GM18870 (cell line): ENCODE measurements at regions not wholly inside any gene's neighbourhood (a gene's known extent, or its start where the extent isn't known, plus 50 kb on each side); places are given as distances from the start of the nearest gene placed in this dataset.
A peak's percentile ranks its signal among the peaks of the same experiment; 100 is the strongest.
"Not testable (repeated sequence)": the region's sequence is repeated elsewhere in the genome, so short reads cannot be mapped to it uniquely, and the experiment has no call there.

Experiments used
- ATAC-seq: cut with Tn5 transposase; IDR thresholded peaks from one replicate; pipeline ENCODE4 v1.9.1; 2021; ENCODE audit warnings: moderate library complexity; ENCODE audit not compliant: unreplicated experiment

DNA sequence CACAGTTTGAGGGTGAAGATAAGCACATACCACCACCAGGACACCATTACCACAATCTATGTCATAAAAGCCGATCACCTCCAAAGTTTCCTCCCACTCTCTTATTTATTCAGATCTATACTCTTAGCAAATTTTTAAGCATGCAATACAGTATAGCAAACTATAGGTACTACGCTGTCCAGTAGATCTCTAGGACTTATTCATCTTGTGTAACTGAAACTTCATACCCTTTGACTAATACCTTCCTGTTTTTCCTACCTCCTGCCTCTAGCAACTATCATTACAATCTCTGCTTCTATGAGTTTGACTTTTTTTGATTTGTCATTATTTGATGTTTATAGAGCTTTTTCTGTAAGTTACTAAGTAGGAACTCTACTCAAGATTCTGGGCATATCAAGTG is 84.5 kb upstream of the MANSC4 start:
- no peak for ATAC-seq

DNA sequence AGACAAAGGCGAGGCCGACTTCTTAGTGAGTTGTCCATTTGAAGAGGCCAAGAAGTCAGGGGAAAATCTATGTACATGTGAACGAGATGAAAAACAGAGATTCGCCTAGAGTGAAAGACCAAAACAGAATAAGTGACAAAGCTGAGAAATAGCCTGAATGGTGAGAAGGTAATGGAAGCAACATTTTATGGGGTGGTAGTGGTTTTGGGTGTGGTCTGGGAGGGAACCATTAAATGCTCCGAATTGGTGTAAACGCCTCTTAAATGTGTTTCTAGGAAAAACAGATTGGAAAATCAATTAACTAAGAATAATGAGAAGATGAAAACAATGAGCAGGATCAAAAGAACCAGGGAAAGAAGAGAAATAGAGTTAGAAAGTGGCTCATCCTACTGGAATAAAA is 83.8 kb upstream of the MANSC4 start:
- ATAC-seq = no peak

DNA sequence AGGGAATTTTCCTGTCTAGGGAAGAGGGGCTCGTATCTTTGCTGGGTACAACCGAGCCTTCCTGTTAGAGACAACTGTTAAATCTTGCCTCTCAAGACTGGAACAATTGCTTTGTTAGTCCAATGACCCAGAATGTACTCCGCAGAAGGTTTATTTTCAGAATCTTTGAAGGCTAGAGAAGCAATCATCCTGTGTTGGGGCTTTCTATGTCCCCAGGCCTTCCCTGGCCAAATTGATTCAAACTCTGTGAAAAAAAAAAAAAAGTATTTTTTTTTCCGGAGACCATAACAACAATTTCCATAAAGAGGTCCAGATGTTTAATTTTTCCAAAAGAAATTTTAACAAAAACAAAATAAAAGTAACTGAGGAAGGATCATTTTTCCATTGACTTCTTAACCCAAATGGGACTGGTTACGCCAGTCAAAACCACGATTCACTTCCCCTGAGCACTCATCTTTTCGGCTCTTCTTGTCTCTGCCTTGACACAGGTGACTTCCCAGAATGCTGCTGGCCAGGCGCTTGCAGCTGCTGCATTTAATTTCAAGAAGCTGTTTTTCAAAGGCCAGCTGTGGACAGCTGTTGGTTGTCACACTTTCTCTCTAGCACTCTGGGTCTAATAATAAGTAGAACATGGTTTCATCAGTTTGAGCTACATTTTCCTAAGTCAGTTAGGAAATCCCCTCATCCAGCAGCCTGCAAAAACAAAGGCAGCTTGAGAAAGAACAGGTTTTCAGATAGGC is 81.6 kb upstream of the MANSC4 start:
- peak; percentile 91 for ATAC-seq

GRCh38 chr12:27859648-27860047 is 79.6 kb upstream of the MANSC4 start:
- ATAC-seq = no peak

GRCh38 chr12:27857006-27857405 is 77.0 kb upstream of the MANSC4 start:
- not testable (repeated sequence) for ATAC-seq

DNA sequence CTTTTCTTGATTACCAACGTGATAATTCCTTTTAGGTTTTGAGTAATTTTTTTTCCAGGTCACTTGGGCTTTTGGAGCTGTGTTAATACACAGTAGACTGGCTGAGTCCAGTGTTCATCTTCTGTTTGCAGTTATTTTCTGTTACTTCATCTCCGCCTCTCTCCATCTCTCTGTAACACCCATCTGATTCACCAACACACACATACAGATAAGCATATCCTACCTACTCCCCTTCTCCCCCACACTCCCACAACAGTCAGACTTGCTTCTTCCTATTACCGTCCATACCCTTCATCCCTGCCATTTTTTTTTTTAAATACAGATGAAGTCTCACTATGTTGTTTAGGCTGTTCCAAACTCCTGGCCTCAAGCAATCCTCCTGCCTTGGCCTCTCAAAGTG is 72.7 kb upstream of the MANSC4 start:
- ATAC-seq = no peak
